Liver (tissue), 7 donors: ENCODE measurements at regions not wholly inside any gene's neighbourhood (a gene's known extent, or its start where the extent isn't known, plus 50 kb on each side); places are given as distances from the start of the nearest gene placed in this dataset.

Source experiments
- DNase-seq: peaks from one replicate; pipeline ENCODE4 v3.0.0-alpha.2; 2017; ENCODE audit warnings: low spot score
- H3K27ac ChIP-seq, 2 donors: one replicate each; pipeline ENCODE4 v1.7.0; 2013; ENCODE audit warnings: inconsistent platforms in 2 of 2, low read length in 2 of 2, control low read depth in 1 of 2, low read depth in 1 of 2, mild to moderate bottlenecking in 1 of 2
- H3K27me3 ChIP-seq, 4 donors: one replicate each; pipeline versions ENCODE4 v1.6.1 to v1.7.0; 2013; ENCODE audit warnings: low read length in 3 of 4, inconsistent platforms in 1 of 4, mild to moderate bottlenecking in 1 of 4, moderate library complexity in 1 of 4; ENCODE audit not compliant: control insufficient read depth in 4 of 4, insufficient read depth in 4 of 4
- H3K36me3 ChIP-seq, 4 donors: one replicate each; pipeline versions ENCODE4 v1.6.1 to v1.7.0; 2013; ENCODE audit warnings: low read length in 3 of 4, mild to moderate bottlenecking in 3 of 4, low read depth in 1 of 4, moderate library complexity in 1 of 4; ENCODE audit not compliant: control insufficient read depth in 4 of 4, insufficient read depth in 3 of 4
- H3K4me1 ChIP-seq, 4 donors: one replicate each; pipeline versions ENCODE4 v1.6.1 to v1.7.0; 2013; ENCODE audit warnings: low read length in 3 of 4, mild to moderate bottlenecking in 3 of 4, moderate library complexity in 1 of 4; ENCODE audit not compliant: control insufficient read depth in 4 of 4, insufficient read depth in 4 of 4
- H3K4me3 ChIP-seq, 3 donors: one replicate each; pipeline versions ENCODE4 v1.6.1 to v1.7.0; 2013; ENCODE audit warnings: low read length in 3 of 3, control low read depth in 1 of 3, low read depth in 1 of 3, mild to moderate bottlenecking in 1 of 3
- H3K9ac ChIP-seq, 2 donors: one replicate each; pipeline ENCODE4 v1.7.0; 2013; ENCODE audit warnings: low read length in 2 of 2, mild to moderate bottlenecking in 2 of 2, moderate library complexity in 2 of 2, control low read depth in 1 of 2, low read depth in 1 of 2
- H3K9me3 ChIP-seq, 4 donors: one replicate each; pipeline versions ENCODE4 v1.6.1 to v1.7.0; 2013; ENCODE audit warnings: low read length in 3 of 4; ENCODE audit not compliant: control insufficient read depth in 4 of 4
- ATF3 ChIP-seq: IDR thresholded peaks from 2 replicates; pipeline ENCODE4 v1.6.1; 2016; ENCODE audit warnings: antibody characterized with exemption
- CTCF ChIP-seq: fragments of 150-350 bp; IDR thresholded peaks from 2 replicates; pipeline ENCODE4 v1.5.1; 2017; ENCODE audit warnings: improper control_type of control experiment, low read depth, low read length; ENCODE audit not compliant: missing input control
- EGR1 ChIP-seq, 2 donors: IDR thresholded peaks; 2 replicates each; pipeline ENCODE4 v1.6.1; 2016 to 2018; ENCODE audit warnings: antibody characterized with exemption in 2 of 2, low read depth in 2 of 2
- FOXA1 ChIP-seq: IDR thresholded peaks from 2 replicates; pipeline ENCODE4 v1.6.1; 2016; ENCODE audit warnings: antibody characterized with exemption
- FOXA2 ChIP-seq: IDR thresholded peaks from 2 replicates; pipeline ENCODE4 v1.6.1; 2016; ENCODE audit warnings: antibody characterized with exemption
- GABPA ChIP-seq, 2 donors: IDR thresholded peaks in 1 of 2; conservative IDR thresholded peaks in 1 of 2; 2 replicates each; pipeline ENCODE4 v1.6.1; 2016; ENCODE audit warnings: antibody characterized with exemption in 2 of 2, mild to moderate bottlenecking in 1 of 2, moderate library complexity in 1 of 2
- HNF4A ChIP-seq, 2 donors: conservative IDR thresholded peaks; 2 replicates each; pipeline ENCODE4 v1.6.1; 2016; ENCODE audit warnings: antibody characterized with exemption in 2 of 2, mild to moderate bottlenecking in 2 of 2
- HNF4G ChIP-seq: IDR thresholded peaks from 2 replicates; pipeline ENCODE4 v1.6.1; 2016; ENCODE audit warnings: antibody characterized with exemption
- JUND ChIP-seq, 2 donors: IDR thresholded peaks; 2 replicates each; pipeline ENCODE4 v1.6.1; 2016; ENCODE audit warnings: antibody characterized with exemption in 2 of 2
- MAX ChIP-seq: IDR thresholded peaks from 2 replicates; pipeline ENCODE4 v1.6.1; 2016; ENCODE audit warnings: antibody characterized with exemption
- NR2F2 ChIP-seq: IDR thresholded peaks from 2 replicates; pipeline ENCODE4 v1.6.1; 2016; ENCODE audit warnings: antibody characterized with exemption
- RAD21 ChIP-seq, 2 donors: IDR thresholded peaks; 2 replicates each; pipeline ENCODE4 v1.6.1; 2016; ENCODE audit warnings: antibody characterized with exemption in 2 of 2, mild to moderate bottlenecking in 2 of 2
- REST ChIP-seq: IDR thresholded peaks from 2 replicates; pipeline ENCODE4 v1.6.1; 2016; ENCODE audit warnings: antibody characterized with exemption, mild to moderate bottlenecking
- RXRA ChIP-seq, 2 donors: IDR thresholded peaks; 2 replicates each; pipeline ENCODE4 v1.6.1; 2017 to 2018; ENCODE audit warnings: antibody characterized with exemption in 2 of 2, mild to moderate bottlenecking in 1 of 2
- SP1 ChIP-seq: IDR thresholded peaks from 2 replicates; pipeline ENCODE4 v1.6.1; 2018; ENCODE audit warnings: antibody characterized with exemption, mild to moderate bottlenecking
- TAF1 ChIP-seq: conservative IDR thresholded peaks from 2 replicates; pipeline ENCODE4 v1.6.1; 2016; ENCODE audit warnings: antibody characterized with exemption, mild to moderate bottlenecking
- YY1 ChIP-seq: IDR thresholded peaks from 2 replicates; pipeline ENCODE4 v1.6.1; 2016; ENCODE audit warnings: antibody characterized with exemption, mild to moderate bottlenecking
- ZBTB33 ChIP-seq: IDR thresholded peaks from 2 replicates; pipeline ENCODE4 v1.6.1; 2016; ENCODE audit warnings: antibody characterized with exemption
- donor health status: healthy.
- donor health status: healthy.
- donor health status: healthy.
- donor health status: healthy.

DNA sequence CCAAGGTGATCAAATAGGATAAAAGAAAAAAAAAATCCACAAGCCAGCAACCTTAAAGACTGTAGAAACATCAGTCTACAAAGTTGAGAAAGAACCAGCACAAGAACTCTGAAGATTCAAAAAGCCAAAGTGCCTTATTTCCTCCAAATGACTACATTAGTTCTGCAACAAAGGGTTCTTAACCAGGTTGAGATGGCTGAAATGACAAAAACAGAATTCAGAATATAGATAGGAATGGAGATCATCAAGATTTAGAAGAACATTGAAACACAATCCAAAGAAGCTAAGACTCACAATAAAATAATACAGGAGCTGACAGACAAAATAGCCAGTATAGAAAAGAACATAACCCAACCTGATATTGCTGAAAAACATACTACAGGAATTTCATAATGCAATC, 156.5 kb upstream of the ZCCHC13 start:
- H3K27me3 ChIP-seq: no peaks in the 10 kb centered on the region
- H3K4me3 ChIP-seq: no peak overlapping the region
- no peak overlapping the region for H3K27ac ChIP-seq
- no peaks in the 10 kb centered on the region for H3K4me1 ChIP-seq
- TF ChIP-seq HNF4A (conservative IDR thresholded peaks at IDR 0.05): no peak
- TF ChIP-seq MAX: no peak
- TF ChIP-seq SP1: no peak
- TF ChIP-seq FOXA2: no peak
- no peak for TF ChIP-seq RAD21 (IDR thresholded peaks at IDR 0.05)
- no peak for TF ChIP-seq GABPA (IDR thresholded peaks at IDR 0.05 in 1 of 2, conservative IDR thresholded peaks at IDR 0.05 in 1 of 2)
- no peak for TF ChIP-seq EGR1 (IDR thresholded peaks at IDR 0.05; ENCODE audit: low read depth in 2 of 2)
- no peak for TF ChIP-seq YY1
- TF ChIP-seq NR2F2: no peak
- TF ChIP-seq TAF1: no peak
- no peak for TF ChIP-seq HNF4G
- no peak for TF ChIP-seq RXRA (IDR thresholded peaks at IDR 0.05)
- no peak for TF ChIP-seq ATF3
- TF ChIP-seq REST: no peak
- TF ChIP-seq CTCF: no peak
- no peak for TF ChIP-seq ZBTB33
- no peaks in the 10 kb centered on the region for H3K36me3 ChIP-seq
- peaks cover 0 to 5% (median 0%) of the 10 kb centered on the region in 4 donors for H3K9me3 ChIP-seq
- H3K9ac ChIP-seq: no peak overlapping the region
- DNase-seq: no peak

GRCh38 chrX:74138943-74139342, 165.0 kb upstream of the ZCCHC13 start:
- H3K9ac ChIP-seq: no peak overlapping the region
- H3K9me3 ChIP-seq: no peaks in the 10 kb centered on the region
- TF ChIP-seq RXRA (IDR thresholded peaks at IDR 0.05): no peak
- no peak for TF ChIP-seq ZBTB33
- no peak for TF ChIP-seq HNF4A (conservative IDR thresholded peaks at IDR 0.05)
- TF ChIP-seq REST: no peak
- TF ChIP-seq RAD21 (IDR thresholded peaks at IDR 0.05): no peak
- no peak for TF ChIP-seq FOXA1
- TF ChIP-seq SP1: no peak
- TF ChIP-seq JUND (IDR thresholded peaks at IDR 0.05): no peak
- no peak for TF ChIP-seq YY1
- TF ChIP-seq NR2F2: no peak
- TF ChIP-seq GABPA (IDR thresholded peaks at IDR 0.05 in 1 of 2, conservative IDR thresholded peaks at IDR 0.05 in 1 of 2): no peak
- no peak for TF ChIP-seq HNF4G
- TF ChIP-seq FOXA2: no peak

More at GRCh38 chrX:74138943-74139342, 165.0 kb upstream of the ZCCHC13 start:
- Histone ChIP-seq H3K36me3 (no peaks in the 10 kb centered on the region), H3K4me3 (no peak overlapping the region), H3K27ac (no peak overlapping the region), H3K27me3 (no peaks in the 10 kb centered on the region), H3K4me1 (peaks cover 0 to 1% (median 0%) of the 10 kb centered on the region in 4 donors)
- no peak for DNase-seq
